Fibroblast of lung (primary cell): ENCODE measurements at regions not wholly inside any gene's neighbourhood (a gene's known extent, or its start where the extent isn't known, plus 50 kb on each side); places are given as distances from the start of the nearest gene placed in this dataset.

Experiments
- CTCF ChIP-seq, 2 donors: IDR thresholded peaks in 1 of 2; conservative IDR thresholded peaks in 1 of 2; 1 replicate in 1 of 2; 2 replicates in 1 of 2; pipeline ENCODE4 v1.5.1; 2011 to 2012; ENCODE audit warnings: low read length in 2 of 2, control low read depth in 1 of 2, inconsistent platforms in 1 of 2, low read depth in 1 of 2, mild to moderate bottlenecking in 1 of 2
- EZH2 ChIP-seq: IDR thresholded peaks from 2 replicates; pipeline ENCODE4 v1.5.1; 2012; ENCODE audit warnings: low read length, control low read depth, mild to moderate bottlenecking; ENCODE audit errors: missing control alignments

GRCh38 chr7:52297128-52297527 lies 738.3 kb upstream of the POM121L12 start:
- no peak for TF ChIP-seq CTCF (conservative IDR thresholded peaks at IDR 0.05 in 1 of 2, IDR thresholded peaks at IDR 0.05 in 1 of 2; ENCODE audit: low read depth in 1 of 2, low read length in 2 of 2)
- TF ChIP-seq EZH2: no peak
